ENCODE measurements at regions not wholly inside any gene's neighbourhood (a gene's known extent, or its start where the extent isn't known, plus 50 kb on each side); places are given as distances from the start of the nearest gene placed in this dataset.

GRCh38 chr5:126016256-126016655 is 407.0 kb upstream of the GRAMD2B start:
- Histone ChIP-seq H3K27me3 (ENCODE audit: insufficient read depth, low read depth, severe bottlenecking) (no peaks in the 10 kb centered on the region), H3K36me3 (no peaks in the 10 kb centered on the region), H3K9me3 (ENCODE audit: severe bottlenecking) (peaks cover 3% of the 10 kb centered on the region), H3K4me3 (ENCODE audit: low read depth, low read length) (no peak overlapping the region), H3K27ac (no peak overlapping the region)
- no peak for TF ChIP-seq CTCF (IDR thresholded peaks at IDR 0.05; ENCODE audit: low read depth, low read length)
- no peak for DNase-seq

- no peaks in the 10 kb centered on the region for H3K27me3 ChIP-seq (ENCODE audit: insufficient read depth, low read depth, severe bottlenecking)
- DNase-seq: no peak
Observed at GRCh38 chr5:126017096-126017495, 406.1 kb upstream of the GRAMD2B start.

GRCh38 chr5:126020770-126021169 is 402.4 kb upstream of the GRAMD2B start:
- no peak overlapping the region for H3K27ac ChIP-seq
- H3K27me3 ChIP-seq (ENCODE audit: insufficient read depth, low read depth, severe bottlenecking): no peaks in the 10 kb centered on the region
- no peaks in the 10 kb centered on the region for H3K36me3 ChIP-seq
- DNase-seq: no peak
- peaks cover 5% of the 10 kb centered on the region for H3K9me3 ChIP-seq (ENCODE audit: severe bottlenecking)
- TF ChIP-seq CTCF (IDR thresholded peaks at IDR 0.05; ENCODE audit: low read depth, low read length): no peak
- H3K4me3 ChIP-seq (ENCODE audit: low read depth, low read length): no peak overlapping the region

More at GRCh38 chr5:126017096-126017495, 406.1 kb upstream of the GRAMD2B start:
- no peak overlapping the region for H3K27ac ChIP-seq
- H3K36me3 ChIP-seq: no peaks in the 10 kb centered on the region
- peaks cover 5% of the 10 kb centered on the region for H3K9me3 ChIP-seq (ENCODE audit: severe bottlenecking)
- TF ChIP-seq CTCF (IDR thresholded peaks at IDR 0.05; ENCODE audit: low read depth, low read length): no peak
- no peak overlapping the region for H3K4me3 ChIP-seq (ENCODE audit: low read depth, low read length)

- Histone ChIP-seq H3K36me3 (no peaks in the 10 kb centered on the region), H3K4me3 (ENCODE audit: low read depth, low read length) (no peak overlapping the region), H3K27me3 (ENCODE audit: insufficient read depth, low read depth, severe bottlenecking) (no peaks in the 10 kb centered on the region), H3K27ac (no peak overlapping the region), H3K9me3 (ENCODE audit: severe bottlenecking) (peaks cover 6% of the 10 kb centered on the region)
- no peak for TF ChIP-seq CTCF (IDR thresholded peaks at IDR 0.05; ENCODE audit: low read depth, low read length)
- DNase-seq: no peak
Observed at GRCh38 chr5:126023994-126024441, 399.2 kb upstream of the GRAMD2B start.

- H3K4me3 ChIP-seq (ENCODE audit: low read depth, low read length): no peak overlapping the region
- no peak for TF ChIP-seq CTCF (IDR thresholded peaks at IDR 0.05; ENCODE audit: low read depth, low read length)
- no peaks in the 10 kb centered on the region for H3K27me3 ChIP-seq (ENCODE audit: insufficient read depth, low read depth, severe bottlenecking)
- H3K36me3 ChIP-seq: no peaks in the 10 kb centered on the region
- DNase-seq: no peak
- peaks cover 5% of the 10 kb centered on the region for H3K9me3 ChIP-seq (ENCODE audit: severe bottlenecking)
- H3K27ac ChIP-seq: no peak overlapping the region
Observed at GRCh38 chr5:126027149-126027548, 396.1 kb upstream of the GRAMD2B start.

- Histone ChIP-seq H3K27me3 (ENCODE audit: insufficient read depth, low read depth, severe bottlenecking) (no peaks in the 10 kb centered on the region), H3K27ac (no peak overlapping the region), H3K4me3 (ENCODE audit: low read depth, low read length) (no peak overlapping the region), H3K36me3 (no peaks in the 10 kb centered on the region), H3K9me3 (ENCODE audit: severe bottlenecking) (peaks cover 5% of the 10 kb centered on the region)
- DNase-seq: no peak
- no peak for TF ChIP-seq CTCF (IDR thresholded peaks at IDR 0.05; ENCODE audit: low read depth, low read length)
Observed at GRCh38 chr5:126027652-126028051, 395.6 kb upstream of the GRAMD2B start.

Data from WERI-Rb-1 (cell line).